Natural killer cell (primary cell): ENCODE measurements at regions not wholly inside any gene's neighbourhood (a gene's known extent, or its start where the extent isn't known, plus 50 kb on each side); places are given as distances from the start of the nearest gene placed in this dataset.
"Not testable (repeated sequence)": the region's sequence is repeated elsewhere in the genome, so short reads cannot be mapped to it uniquely, and the experiment has no call there.

ENCODE experiments used
- ATAC-seq, 3 donors: fragments of 150-1000 bp in 2 of 3; fragments of 200-7000 bp in 1 of 3; cut with Tn5 transposase; 1 replicate in 1 of 3; 2 replicates in 2 of 3; pipeline ENCODE4 v1.10.0; 2021; ENCODE audit warnings: mild to moderate bottlenecking in 2 of 3, moderate library complexity in 2 of 3
- DNase-seq, 2 donors: peaks; one replicate each; pipeline versions ENCODE4 v3.0.0 to v3.0.0-alpha.2; 2013 to 2021; ENCODE audit warnings: mixed read lengths in 1 of 2
- H3K27ac ChIP-seq: one replicate; pipeline ENCODE4 v1.5.1; 2013; ENCODE audit warnings: mild to moderate bottlenecking, low read length
- H3K27me3 ChIP-seq: one replicate; pipeline ENCODE4 v1.6.1; 2013; ENCODE audit warnings: low read length; ENCODE audit not compliant: control insufficient read depth, insufficient read depth
- H3K36me3 ChIP-seq: one replicate; pipeline ENCODE4 v1.6.1; 2013; ENCODE audit warnings: low read length; ENCODE audit not compliant: control insufficient read depth, insufficient read depth
- H3K4me1 ChIP-seq: one replicate; pipeline ENCODE4 v1.6.1; 2013; ENCODE audit warnings: low read length; ENCODE audit not compliant: control insufficient read depth, insufficient read depth
- H3K4me3 ChIP-seq: one replicate; pipeline ENCODE4 v1.5.1; 2013; ENCODE audit warnings: low read length
- H3K9me3 ChIP-seq: one replicate; pipeline ENCODE4 v1.6.1; 2013; ENCODE audit warnings: low read length; ENCODE audit not compliant: control insufficient read depth, insufficient read depth
- H3K27ac Mint-ChIP-seq, 2 donors: one replicate each; pipeline ENCODE4 v1.8.0; 2022; ENCODE audit warnings: mild to moderate bottlenecking in 2 of 2, mixed read lengths in 2 of 2, moderate library complexity in 1 of 2
- H3K27me3 Mint-ChIP-seq, 2 donors: one replicate each; pipeline ENCODE4 v1.8.0; 2022; ENCODE audit warnings: low read depth in 2 of 2, mixed read lengths in 2 of 2
- H3K36me3 Mint-ChIP-seq: one replicate; pipeline ENCODE4 v1.8.0; 2022; ENCODE audit warnings: mixed read lengths
- H3K4me1 Mint-ChIP-seq, 2 donors: one replicate each; pipeline ENCODE4 v1.8.0; 2022; ENCODE audit warnings: mixed read lengths in 2 of 2
- H3K4me3 Mint-ChIP-seq: one replicate; pipeline ENCODE4 v1.8.0; 2022; ENCODE audit warnings: mild to moderate bottlenecking, moderate library complexity, mixed read lengths
- H3K9me3 Mint-ChIP-seq, 2 donors: one replicate each; pipeline ENCODE4 v1.8.0; 2022; ENCODE audit warnings: mixed read lengths in 2 of 2
- CTCF ChIP-seq: fragments of 200-600 bp; IDR thresholded peaks from one replicate; pipeline ENCODE4 v1.8.0; 2022; ENCODE audit warnings: antibody characterized with exemption
- WGBS: methylation state at CpG from one replicate; pipeline ENCODE4 v1.1.7; 2013; ENCODE audit warnings: missing lambda C conversion rate; ENCODE audit not compliant: insufficient coverage; 5-methylcytosine and 5-hydroxymethylcytosine counted together
- intact Hi-C: fragments of 100-400 bp; cut with micrococcal nuclease; formaldehyde crosslinking; loops from one replicate; pipeline ENCODE4 v1.14.2; 2022

GRCh38 chr2:39836638-39837037, 57.6 kb upstream of the THUMPD2 start:
- ATAC-seq (no peak), DNase-seq (no peak)
- H3K9me3 ChIP-seq: no peaks in the 10 kb centered on the region
- Mint-ChIP-seq H3K36me3 (no peaks in the 10 kb centered on the region), H3K4me1 (peaks cover 0 to 6% of the 10 kb centered on the region in 2 donors), H3K27me3 (no peaks in the 10 kb centered on the region), H3K4me3 (no peak overlapping the region), H3K9me3 (no peaks in the 10 kb centered on the region), H3K27ac (no peak overlapping the region)
- intact Hi-C loops: no loop called here
- WGBS: 83% methylated on average over 2 of the region's 3 CpGs
- no peak overlapping the region for H3K27ac ChIP-seq
- peaks cover 12% of the 10 kb centered on the region for H3K4me1 ChIP-seq
- no peaks in the 10 kb centered on the region for H3K27me3 ChIP-seq
- H3K36me3 ChIP-seq: no peaks in the 10 kb centered on the region
- H3K4me3 ChIP-seq: no peak overlapping the region
- no peak for TF ChIP-seq CTCF

GRCh38 chr2:39834426-39834825, 55.4 kb upstream of the THUMPD2 start:
- Histone ChIP-seq H3K9me3 (no peaks in the 10 kb centered on the region), H3K27ac (no peak overlapping the region), H3K4me3 (no peak overlapping the region), H3K36me3 (no peaks in the 10 kb centered on the region), H3K4me1 (peaks cover 9% of the 10 kb centered on the region), H3K27me3 (no peaks in the 10 kb centered on the region)
- intact Hi-C loops: no loop called here
- Mint-ChIP-seq H3K4me3 (no peak overlapping the region), H3K36me3 (no peaks in the 10 kb centered on the region), H3K4me1 (peaks cover 0 to 2% of the 10 kb centered on the region in 2 donors), H3K27me3 (peaks cover 0 to 7% of the 10 kb centered on the region in 2 donors), H3K27ac (no peak overlapping the region), H3K9me3 (no peaks in the 10 kb centered on the region)
- ATAC-seq (no peak), DNase-seq (no peak)
- no peak for TF ChIP-seq CTCF
- 82% methylated on average over 2 of the region's 2 CpGs for WGBS

- H3K4me3 ChIP-seq, H3K9me3 Mint-ChIP-seq: not testable (repeated sequence)
- WGBS: 98% methylated on average over 2 of the region's 4 CpGs
Observed at GRCh38 chr2:39830610-39831009, 51.6 kb upstream of the THUMPD2 start.

More at GRCh38 chr2:39830610-39831009, 51.6 kb upstream of the THUMPD2 start:
- intact Hi-C loops, H3K4me3 Mint-ChIP-seq, H3K36me3 ChIP-seq, DNase-seq, H3K4me1 ChIP-seq, H3K4me1 Mint-ChIP-seq, H3K9me3 ChIP-seq, H3K27me3 Mint-ChIP-seq, H3K27ac ChIP-seq, H3K27ac Mint-ChIP-seq, H3K36me3 Mint-ChIP-seq, H3K27me3 ChIP-seq, ATAC-seq: not testable (repeated sequence)
